IPS-20b (cell line): ENCODE measurements at regions not wholly inside any gene's neighbourhood (a gene's known extent, or its start where the extent isn't known, plus 50 kb on each side); places are given as distances from the start of the nearest gene placed in this dataset.

Experiments
- H3K27ac ChIP-seq: one replicate; pipeline ENCODE4 v1.5.1; 2013; ENCODE audit warnings: low read length
- H3K27me3 ChIP-seq: 2 replicates; pipeline ENCODE4 v1.6.1; 2013; ENCODE audit warnings: mild to moderate bottlenecking, low read length, inconsistent platforms; ENCODE audit not compliant: insufficient read depth
- H3K36me3 ChIP-seq: 2 replicates; pipeline ENCODE4 v1.6.1; 2013; ENCODE audit warnings: low read depth, mild to moderate bottlenecking, inconsistent platforms, low read length, moderate library complexity; ENCODE audit not compliant: insufficient read depth
- H3K4me1 ChIP-seq: 2 replicates; pipeline ENCODE4 v1.6.1; 2013; ENCODE audit warnings: mild to moderate bottlenecking, control low read depth, inconsistent platforms, low read length, moderate library complexity; ENCODE audit not compliant: insufficient read depth
- H3K4me3 ChIP-seq: 2 replicates; pipeline ENCODE4 v1.5.1; 2013; ENCODE audit warnings: mild to moderate bottlenecking, low read length, inconsistent platforms
- H3K9ac ChIP-seq: 2 replicates; pipeline ENCODE4 v1.6.1; 2013; ENCODE audit warnings: low read depth, mild to moderate bottlenecking, inconsistent platforms, low read length, moderate library complexity
- H3K9me3 ChIP-seq: 2 replicates; pipeline ENCODE4 v1.6.1; 2013; ENCODE audit warnings: mild to moderate bottlenecking, low read depth, low read length, inconsistent platforms; ENCODE audit not compliant: insufficient read depth

DNA sequence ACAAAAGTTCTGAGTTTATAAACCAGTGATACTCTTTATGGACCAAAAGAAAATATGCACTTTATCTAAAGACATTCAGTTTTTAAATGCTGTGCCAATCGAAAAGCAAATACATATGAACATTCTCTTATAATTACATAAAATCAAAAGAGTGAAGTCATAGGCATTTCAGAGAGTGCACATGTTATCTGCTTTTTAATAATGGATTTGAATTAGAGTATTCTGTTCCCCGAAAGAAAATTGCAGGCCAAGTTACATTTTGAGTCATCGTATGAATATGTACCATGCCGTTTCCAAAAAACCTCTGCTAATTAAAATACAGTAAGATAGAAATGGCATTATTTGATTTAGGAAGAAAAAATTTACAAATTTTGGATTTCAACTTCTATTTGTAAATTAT is 565.7 kb downstream of the ZEB2 start:
- no peaks in the 10 kb centered on the region for H3K27me3 ChIP-seq
- no peaks in the 10 kb centered on the region for H3K9me3 ChIP-seq
- peaks cover 12% of the 10 kb centered on the region; the same call in 1 of the 2 replicates for H3K4me1 ChIP-seq
- no peak overlapping the region for H3K27ac ChIP-seq
- H3K4me3 ChIP-seq: no peak overlapping the region
- no peaks in the 10 kb centered on the region for H3K36me3 ChIP-seq
- H3K9ac ChIP-seq: no peak overlapping the region

GRCh38 chr2:143953451-143954030 is 566.4 kb downstream of the ZEB2 start:
- no peaks in the 10 kb centered on the region for H3K27me3 ChIP-seq
- H3K9ac ChIP-seq: no peak overlapping the region
- no peaks in the 10 kb centered on the region for H3K9me3 ChIP-seq
- H3K27ac ChIP-seq: no peak overlapping the region
- H3K4me3 ChIP-seq: no peak overlapping the region
- H3K4me1 ChIP-seq: peaks cover 12% of the 10 kb centered on the region; the same call in 1 of the 2 replicates
- H3K36me3 ChIP-seq: no peaks in the 10 kb centered on the region

- Histone ChIP-seq H3K9ac (no peak overlapping the region), H3K4me3 (no peak overlapping the region), H3K9me3 (no peaks in the 10 kb centered on the region), H3K27me3 (no peaks in the 10 kb centered on the region), H3K4me1 (peaks cover 12% of the 10 kb centered on the region; the same call in 1 of the 2 replicates), H3K27ac (no peak overlapping the region), H3K36me3 (no peaks in the 10 kb centered on the region)
These were observed 567.4 kb downstream of the ZEB2 start for GRCh38 chr2:143952536-143952935.

DNA sequence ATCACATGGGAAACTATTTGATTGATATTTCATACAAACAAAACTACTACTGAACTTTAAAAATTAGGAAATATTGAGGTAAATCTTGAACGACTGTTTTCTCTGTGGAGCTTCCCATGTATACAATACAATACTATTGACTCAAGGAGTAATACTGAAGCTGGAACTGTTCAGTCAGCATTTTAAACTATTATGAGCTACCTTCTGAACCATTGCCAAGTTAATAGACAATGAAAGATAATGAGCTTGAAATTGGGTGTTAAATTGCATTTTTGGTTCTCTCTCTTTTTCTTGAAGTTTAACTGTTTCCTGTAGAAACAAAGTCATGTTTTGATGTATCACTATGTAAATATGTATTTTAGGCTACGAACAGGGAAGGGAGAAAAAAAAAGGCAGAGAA is 569.2 kb downstream of the ZEB2 start:
- Histone ChIP-seq H3K4me3 (no peak overlapping the region), H3K36me3 (no peaks in the 10 kb centered on the region), H3K9me3 (no peaks in the 10 kb centered on the region), H3K27me3 (no peaks in the 10 kb centered on the region), H3K9ac (no peak overlapping the region), H3K27ac (no peak overlapping the region), H3K4me1 (peaks cover 12% of the 10 kb centered on the region; the same call in 1 of the 2 replicates)

- Histone ChIP-seq H3K9ac (no peak overlapping the region), H3K27me3 (no peaks in the 10 kb centered on the region), H3K27ac (no peak overlapping the region), H3K36me3 (no peaks in the 10 kb centered on the region), H3K9me3 (no peaks in the 10 kb centered on the region), H3K4me1 (peaks cover 12% of the 10 kb centered on the region; the same call in 1 of the 2 replicates), H3K4me3 (no peak overlapping the region)
These were observed 570.6 kb downstream of the ZEB2 start for GRCh38 chr2:143949121-143949848.

DNA sequence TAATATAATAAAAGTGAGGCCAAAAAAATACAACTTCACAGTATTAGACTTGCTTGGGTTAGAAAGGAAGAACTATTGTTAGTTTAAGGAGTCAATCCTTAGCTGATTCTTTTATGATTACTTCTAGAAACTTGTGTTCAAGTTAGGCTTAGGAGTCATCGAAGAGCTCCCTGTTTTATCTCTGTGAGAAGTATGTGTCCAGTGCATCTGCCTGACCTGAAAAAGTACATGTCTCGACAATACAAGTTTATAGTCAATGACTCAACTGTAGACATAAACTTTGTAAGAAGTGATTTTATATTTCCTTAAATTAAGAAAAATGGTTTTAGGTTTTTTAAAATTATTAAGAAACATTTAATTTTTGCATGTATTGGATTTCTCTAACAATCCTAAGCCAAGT is 571.2 kb downstream of the ZEB2 start:
- no peak overlapping the region for H3K27ac ChIP-seq
- H3K36me3 ChIP-seq: no peaks in the 10 kb centered on the region
- H3K9me3 ChIP-seq: no peaks in the 10 kb centered on the region
- H3K27me3 ChIP-seq: no peaks in the 10 kb centered on the region
- H3K9ac ChIP-seq: no peak overlapping the region
- H3K4me3 ChIP-seq: no peak overlapping the region
- H3K4me1 ChIP-seq: peaks cover 10% of the 10 kb centered on the region; the same call in 1 of the 2 replicates

GRCh38 chr2:143946436-143947391 is 573.2 kb downstream of the ZEB2 start:
- H3K9me3 ChIP-seq: no peaks in the 10 kb centered on the region
- no peaks in the 10 kb centered on the region for H3K27me3 ChIP-seq
- H3K4me3 ChIP-seq: no peak overlapping the region
- H3K4me1 ChIP-seq: no peaks in the 10 kb centered on the region
- no peak overlapping the region for H3K27ac ChIP-seq
- H3K9ac ChIP-seq: no peak overlapping the region
- H3K36me3 ChIP-seq: no peaks in the 10 kb centered on the region

DNA sequence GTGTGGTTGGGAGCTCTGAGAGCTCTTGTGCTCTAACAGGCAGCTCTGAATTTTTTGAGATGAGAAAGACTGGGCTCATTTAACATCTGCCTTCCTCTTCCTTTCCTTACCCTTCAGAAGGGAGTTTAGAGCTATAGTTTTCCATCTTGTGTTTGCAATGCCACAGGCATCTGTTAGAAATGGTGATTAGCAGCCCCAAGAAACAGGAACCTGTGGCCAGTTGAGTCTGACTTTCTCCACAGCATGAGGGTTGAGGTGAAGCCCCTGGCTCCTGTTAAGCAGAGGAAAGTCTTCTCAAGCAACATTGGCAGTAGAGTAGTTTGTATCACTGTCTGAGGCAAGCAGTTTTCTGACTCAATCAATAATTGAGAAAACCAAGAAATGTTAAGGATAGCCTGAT is 577.4 kb downstream of the ZEB2 start:
- no peak overlapping the region for H3K4me3 ChIP-seq
- H3K9ac ChIP-seq: no peak overlapping the region
- no peak overlapping the region for H3K27ac ChIP-seq
- peaks cover 18% of the 10 kb centered on the region; the same call in 1 of the 2 replicates for H3K27me3 ChIP-seq
- H3K4me1 ChIP-seq: peaks cover 16% of the 10 kb centered on the region; the same call in 1 of the 2 replicates
- H3K36me3 ChIP-seq: no peaks in the 10 kb centered on the region
- H3K9me3 ChIP-seq: no peaks in the 10 kb centered on the region

DNA sequence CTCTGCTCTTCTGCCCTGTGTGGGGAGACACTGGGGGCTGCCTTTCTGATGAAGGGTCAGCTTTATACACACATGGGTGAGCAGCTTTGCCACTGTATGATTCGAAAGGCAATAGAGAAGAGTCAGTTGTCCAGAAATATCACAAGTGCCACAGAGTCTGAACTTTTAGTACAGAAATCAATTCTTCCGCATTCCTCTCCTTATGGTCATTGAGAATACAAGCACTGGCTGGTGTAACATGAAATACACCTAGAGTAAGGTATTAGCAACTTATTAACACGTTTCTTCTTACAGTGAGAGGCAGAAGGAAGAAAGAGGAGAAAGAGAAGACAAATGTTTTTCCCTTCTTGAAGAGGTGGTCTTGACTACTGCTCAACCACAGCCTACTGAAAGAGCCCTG is 579.2 kb downstream of the ZEB2 start:
- Histone ChIP-seq H3K4me1 (peaks cover 23% of the 10 kb centered on the region; the same call in 1 of the 2 replicates), H3K27ac (no peak overlapping the region), H3K4me3 (no peak overlapping the region), H3K9me3 (no peaks in the 10 kb centered on the region), H3K36me3 (no peaks in the 10 kb centered on the region), H3K27me3 (peaks cover 36% of the 10 kb centered on the region), H3K9ac (no peak overlapping the region)

DNA sequence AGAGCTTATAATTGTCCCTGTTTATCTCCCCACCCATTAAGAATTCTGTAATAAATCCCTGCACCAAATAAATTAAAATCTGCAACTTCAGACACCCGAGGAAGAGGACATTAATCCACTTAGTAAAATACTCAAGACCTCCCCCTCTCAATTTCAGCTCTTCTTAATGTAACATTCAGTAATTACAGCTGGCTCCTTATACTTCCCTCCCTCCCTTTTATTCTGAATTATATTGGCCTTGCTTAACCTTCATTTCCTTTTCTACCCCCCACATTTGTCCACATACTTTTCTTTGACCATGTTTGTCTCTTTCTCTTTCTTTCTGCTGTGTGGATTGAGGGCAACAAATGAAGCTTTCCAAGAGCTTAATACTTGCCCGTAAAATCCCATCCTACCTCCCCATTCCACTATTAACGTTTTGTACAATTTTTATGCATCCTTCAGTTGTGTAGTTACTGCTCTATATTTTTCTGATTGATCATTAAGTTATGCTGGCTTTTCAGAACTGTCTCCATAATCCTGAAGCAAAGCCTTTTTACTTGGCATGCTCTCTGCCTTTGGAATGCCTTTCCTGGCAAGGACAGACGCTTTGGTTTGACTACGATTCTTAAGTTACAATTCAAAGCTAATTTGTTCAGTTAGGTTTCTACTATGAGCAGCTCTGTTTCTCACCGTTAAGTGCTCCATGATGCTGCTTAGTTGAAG is 580.1 kb downstream of the ZEB2 start:
- no peaks in the 10 kb centered on the region for H3K36me3 ChIP-seq
- H3K4me1 ChIP-seq: peaks cover 23% of the 10 kb centered on the region; the same call in 1 of the 2 replicates
- peaks cover 43% of the 10 kb centered on the region for H3K27me3 ChIP-seq
- no peak overlapping the region for H3K4me3 ChIP-seq
- no peak overlapping the region for H3K27ac ChIP-seq
- H3K9me3 ChIP-seq: no peaks in the 10 kb centered on the region
- no peak overlapping the region for H3K9ac ChIP-seq

DNA sequence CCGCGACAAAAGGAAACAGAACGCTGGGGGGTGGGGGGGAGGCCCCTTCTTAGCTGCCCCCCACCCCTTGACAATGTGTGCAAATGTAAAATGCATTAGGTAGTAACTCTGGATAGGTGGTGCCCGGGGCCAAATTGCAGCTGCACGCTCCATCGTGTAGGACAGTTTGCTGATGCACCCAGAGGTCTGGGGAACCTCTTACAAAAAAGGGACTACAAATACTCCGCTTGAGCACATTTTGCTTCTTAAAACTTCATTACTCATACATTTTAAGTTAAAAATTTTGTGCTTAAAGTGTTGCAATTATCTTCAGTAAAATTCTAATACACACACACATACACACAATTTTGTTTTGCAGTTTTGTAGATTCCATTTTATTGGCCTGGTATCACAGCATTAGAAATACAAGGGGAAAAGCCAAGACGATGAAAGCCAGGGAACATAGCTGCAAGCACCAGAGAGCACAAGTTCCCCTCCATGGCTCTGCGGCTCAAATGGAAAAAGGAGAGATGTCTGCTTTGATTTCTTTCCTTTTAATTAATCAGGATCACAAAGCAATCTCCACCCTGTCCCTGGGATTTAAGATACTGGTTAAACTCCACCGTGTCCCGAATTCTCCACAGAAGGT is 582.1 kb downstream of the ZEB2 start:
- H3K27ac ChIP-seq: no peak overlapping the region
- H3K27me3 ChIP-seq: peaks cover 43% of the 10 kb centered on the region
- H3K36me3 ChIP-seq: no peaks in the 10 kb centered on the region
- peak overlapping the region; percentile 57; the same call in 1 of the 2 replicates for H3K9ac ChIP-seq
- H3K4me1 ChIP-seq: peaks cover 35% of the 10 kb centered on the region; the same call in 1 of the 2 replicates
- H3K4me3 ChIP-seq: peak overlapping the region; percentile 67
- no peaks in the 10 kb centered on the region for H3K9me3 ChIP-seq
